HAP-1 (cell line): ENCODE measurements at regions not wholly inside any gene's neighbourhood (a gene's known extent, or its start where the extent isn't known, plus 50 kb on each side); places are given as distances from the start of the nearest gene placed in this dataset.

Source experiments
- DNase-seq, 2 experiments: peaks; one replicate each; pipeline ENCODE4 v3.0.0-alpha.2; 2016 to 2020; ENCODE audit warnings: low spot score in 2 of 2
- H3K27me3 ChIP-seq: fragments of 250-450 bp; sonication (Bioruptor Pico); 2 replicates; pipeline ENCODE4 v1.5.1; 2020; ENCODE audit warnings: low read depth, mild to moderate bottlenecking, moderate library complexity
- H3K36me3 ChIP-seq: fragments of 250-450 bp; sonication (Bioruptor Pico); replicated peaks from 2 replicates; pipeline ENCODE4 v1.5.1; 2020; ENCODE audit warnings: mild to moderate bottlenecking
- H3K4me1 ChIP-seq: fragments of 250-450 bp; sonication (Bioruptor Pico); 2 replicates; pipeline ENCODE4 v1.5.1; 2020; ENCODE audit warnings: mild to moderate bottlenecking
- H3K4me3 ChIP-seq: fragments of 250-450 bp; sonication (Bioruptor Pico); 2 replicates; pipeline ENCODE4 v1.5.1; 2020; ENCODE audit warnings: mild to moderate bottlenecking, moderate library complexity
- H3K9me3 ChIP-seq: fragments of 250-450 bp; sonication (Bioruptor Pico); 2 replicates; pipeline ENCODE4 v1.5.1; 2020; ENCODE audit warnings: mild to moderate bottlenecking, moderate library complexity
- in situ Hi-C: fragments of 300-500 bp; cut with MboI; formaldehyde crosslinking; loops from 3 replicates; pipeline ENCODE4 v1.14.3; 2020; ENCODE audit warnings: low sequenced_read_pairs, inconsistent platforms, mixed read lengths

DNA sequence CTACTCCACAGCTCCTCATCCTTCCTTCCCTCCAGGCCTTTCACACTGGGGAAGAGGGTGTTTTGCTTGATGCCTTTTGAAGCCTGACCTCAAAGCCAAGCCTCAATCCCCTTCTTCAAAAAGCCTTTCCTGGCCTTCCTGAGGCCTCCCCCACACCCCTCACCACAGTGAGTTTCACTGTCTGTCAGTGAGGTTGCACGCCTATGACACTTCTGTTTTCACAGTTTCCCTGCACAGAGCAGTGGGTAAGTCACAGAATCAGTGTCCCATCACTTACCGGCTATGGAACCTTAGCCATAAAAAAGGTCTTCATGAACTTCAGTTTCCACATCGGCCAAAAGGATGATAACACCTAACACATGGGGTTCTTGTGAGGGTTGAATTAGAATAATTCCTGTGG, 371.4 kb downstream of the UQCRFS1 start:
- in situ Hi-C loops, result no loop called here
- Histone ChIP-seq H3K9me3 (no peaks in the 10 kb centered on the region), H3K36me3 (no peaks in the 10 kb centered on the region), H3K4me1 (no peaks in the 10 kb centered on the region), H3K4me3 (no peak overlapping the region), H3K27me3 (no peaks in the 10 kb centered on the region)
- no peak for DNase-seq

DNA sequence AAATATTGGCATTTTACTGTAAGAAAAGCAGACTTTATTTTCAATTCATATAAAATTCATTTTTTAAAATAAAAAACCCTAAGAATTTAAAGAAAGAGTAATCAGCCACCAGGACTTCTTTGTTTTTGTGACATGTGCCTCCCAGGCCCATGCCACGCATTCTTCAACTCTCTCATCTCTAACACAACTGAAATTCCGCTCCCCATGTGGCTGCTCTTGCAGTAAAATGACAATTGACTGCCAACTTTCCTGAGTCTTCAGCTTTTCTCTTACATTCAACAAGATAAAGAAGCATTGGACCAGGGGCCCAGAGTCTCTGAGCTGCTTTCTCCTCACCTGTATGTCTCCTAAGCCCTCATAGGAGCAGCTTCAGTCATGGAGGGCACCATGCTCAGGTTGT, 372.1 kb downstream of the UQCRFS1 start:
- H3K4me1 ChIP-seq, result no peaks in the 10 kb centered on the region
- DNase-seq, result no peak
- no peaks in the 10 kb centered on the region for H3K36me3 ChIP-seq
- no peaks in the 10 kb centered on the region for H3K27me3 ChIP-seq
- no peak overlapping the region for H3K4me3 ChIP-seq
- H3K9me3 ChIP-seq, result no peaks in the 10 kb centered on the region
- in situ Hi-C loops, result no loop called here

- in situ Hi-C loops, result no loop called here
- DNase-seq, result no peak
- Histone ChIP-seq H3K27me3 (no peaks in the 10 kb centered on the region), H3K36me3 (no peaks in the 10 kb centered on the region), H3K4me3 (no peak overlapping the region), H3K9me3 (no peaks in the 10 kb centered on the region), H3K4me1 (no peaks in the 10 kb centered on the region)
These were observed 373.5 kb downstream of the UQCRFS1 start for GRCh38 chr19:28839455-28839854.

GRCh38 chr19:28838909-28839308, 374.0 kb downstream of the UQCRFS1 start:
- in situ Hi-C loops, result no loop called here
- Histone ChIP-seq H3K27me3 (no peaks in the 10 kb centered on the region), H3K36me3 (no peaks in the 10 kb centered on the region), H3K9me3 (no peaks in the 10 kb centered on the region), H3K4me3 (no peak overlapping the region), H3K4me1 (no peaks in the 10 kb centered on the region)
- DNase-seq, result no peak

DNA sequence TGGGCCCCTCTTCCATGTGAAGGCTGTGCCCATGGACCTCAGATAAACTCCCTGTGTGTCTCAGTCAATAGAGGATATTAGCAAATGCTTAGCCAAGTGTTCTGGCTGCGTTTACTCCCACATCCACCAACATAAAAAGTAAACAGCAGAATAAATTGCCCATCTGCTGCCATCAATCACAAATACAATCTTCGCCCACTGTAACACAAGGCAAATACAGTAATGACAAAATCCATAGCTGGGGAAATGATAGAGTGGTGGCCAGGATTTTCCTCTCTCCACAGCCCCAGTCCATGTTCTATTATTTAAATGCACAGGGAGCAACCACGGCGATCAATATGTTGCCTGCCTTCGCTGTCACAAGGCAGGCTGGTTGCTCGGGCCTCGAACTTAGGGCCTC, 376.5 kb downstream of the UQCRFS1 start:
- Histone ChIP-seq H3K9me3 (no peaks in the 10 kb centered on the region), H3K36me3 (no peaks in the 10 kb centered on the region), H3K4me3 (no peak overlapping the region), H3K4me1 (no peaks in the 10 kb centered on the region), H3K27me3 (no peaks in the 10 kb centered on the region)
- in situ Hi-C loops, result no loop called here
- no peak for DNase-seq

DNA sequence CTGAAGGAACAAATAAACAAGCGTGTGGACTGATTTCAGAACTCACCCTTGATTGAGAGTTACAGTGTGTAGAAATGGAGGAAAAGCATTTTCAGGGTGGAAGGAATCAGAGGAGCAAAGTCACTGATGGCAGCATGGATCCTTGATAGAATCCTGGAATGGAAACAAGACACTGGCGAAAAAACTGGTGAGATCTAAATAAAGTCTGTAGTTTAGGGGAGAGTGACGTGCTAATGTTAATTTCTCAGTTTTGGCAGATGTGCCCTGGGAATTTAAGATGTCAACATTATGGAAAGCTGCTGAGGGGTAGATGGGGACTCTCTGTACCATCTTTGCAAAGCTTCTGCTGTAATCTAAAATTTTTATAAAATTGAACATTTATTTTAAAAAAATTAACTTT, 378.0 kb downstream of the UQCRFS1 start:
- H3K4me3 ChIP-seq, result no peak overlapping the region
- in situ Hi-C loops, result no loop called here
- no peak for DNase-seq
- H3K36me3 ChIP-seq, result no peaks in the 10 kb centered on the region
- H3K4me1 ChIP-seq, result no peaks in the 10 kb centered on the region
- no peaks in the 10 kb centered on the region for H3K27me3 ChIP-seq
- no peaks in the 10 kb centered on the region for H3K9me3 ChIP-seq

GRCh38 chr19:28831462-28831861, 381.5 kb downstream of the UQCRFS1 start:
- Histone ChIP-seq H3K4me1 (no peaks in the 10 kb centered on the region), H3K4me3 (no peak overlapping the region), H3K27me3 (no peaks in the 10 kb centered on the region), H3K9me3 (no peaks in the 10 kb centered on the region), H3K36me3 (no peaks in the 10 kb centered on the region)
- in situ Hi-C loops, result no loop called here
- no peak for DNase-seq

GRCh38 chr19:28829762-28830161, 383.2 kb downstream of the UQCRFS1 start:
- H3K4me3 ChIP-seq, result no peak overlapping the region
- H3K27me3 ChIP-seq, result no peaks in the 10 kb centered on the region
- in situ Hi-C loops, result no loop called here
- no peaks in the 10 kb centered on the region for H3K36me3 ChIP-seq
- no peaks in the 10 kb centered on the region for H3K4me1 ChIP-seq
- H3K9me3 ChIP-seq, result no peaks in the 10 kb centered on the region
- no peak for DNase-seq

GRCh38 chr19:28829359-28829758, 383.6 kb downstream of the UQCRFS1 start:
- in situ Hi-C loops, result no loop called here
- H3K4me3 ChIP-seq, result no peak overlapping the region
- H3K9me3 ChIP-seq, result no peaks in the 10 kb centered on the region
- no peak for DNase-seq
- no peaks in the 10 kb centered on the region for H3K4me1 ChIP-seq
- no peaks in the 10 kb centered on the region for H3K36me3 ChIP-seq
- no peaks in the 10 kb centered on the region for H3K27me3 ChIP-seq

DNA sequence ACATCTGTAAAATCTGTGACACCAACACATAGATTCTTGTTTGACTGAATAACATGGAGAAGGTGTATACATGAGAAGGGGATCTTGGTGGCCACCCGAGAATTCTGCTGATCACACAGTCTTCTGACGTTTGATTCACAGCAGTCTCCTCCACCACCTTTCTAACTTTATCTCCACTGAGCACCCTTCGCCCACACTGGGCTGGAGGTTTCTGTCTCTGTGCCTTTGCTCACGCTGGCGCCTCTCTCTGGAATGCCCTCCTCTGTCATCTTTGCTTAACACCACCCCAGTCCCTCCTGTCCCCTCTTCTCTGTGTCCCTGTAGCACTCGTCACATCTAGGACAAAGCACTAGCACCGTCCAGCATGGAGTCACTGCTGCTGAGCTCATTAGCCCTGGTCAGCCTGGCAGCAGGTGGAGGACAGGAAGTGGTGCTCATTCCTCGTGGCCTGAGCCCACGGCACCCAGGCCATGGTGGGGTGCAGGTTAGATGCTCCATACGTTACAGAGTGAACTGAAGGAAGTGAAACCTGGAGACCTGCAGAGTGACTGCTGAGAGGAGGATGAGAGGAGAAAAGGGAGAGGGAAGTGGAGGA, 384.6 kb downstream of the UQCRFS1 start:
- Histone ChIP-seq H3K4me3 (no peak overlapping the region), H3K4me1 (no peaks in the 10 kb centered on the region), H3K36me3 (no peaks in the 10 kb centered on the region), H3K9me3 (no peaks in the 10 kb centered on the region), H3K27me3 (no peaks in the 10 kb centered on the region)
- in situ Hi-C loops, result no loop called here
- no peak for DNase-seq

DNA sequence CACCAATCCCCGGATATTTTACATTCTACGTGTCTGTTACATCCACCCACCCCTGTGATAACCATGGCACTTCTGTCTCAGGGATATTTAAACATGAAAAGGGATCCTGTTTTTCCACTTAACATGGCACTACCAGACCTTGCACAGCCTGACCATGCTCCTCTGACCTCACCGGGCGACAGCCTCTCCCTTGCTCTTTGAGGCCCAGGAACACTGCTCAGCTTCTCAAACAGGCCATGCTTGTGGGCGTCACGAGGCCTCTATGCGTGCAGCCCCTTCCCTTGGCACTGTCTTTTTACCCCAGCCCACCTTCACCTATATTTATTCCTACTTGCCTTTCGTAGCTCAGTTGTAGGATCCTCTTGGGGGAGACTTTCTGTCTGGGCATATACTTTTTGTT, 385.6 kb downstream of the UQCRFS1 start:
- no peaks in the 10 kb centered on the region for H3K9me3 ChIP-seq
- no peak for DNase-seq
- H3K36me3 ChIP-seq, result no peaks in the 10 kb centered on the region
- H3K4me3 ChIP-seq, result no peak overlapping the region
- no peaks in the 10 kb centered on the region for H3K4me1 ChIP-seq
- no peaks in the 10 kb centered on the region for H3K27me3 ChIP-seq
- in situ Hi-C loops, result no loop called here

DNA sequence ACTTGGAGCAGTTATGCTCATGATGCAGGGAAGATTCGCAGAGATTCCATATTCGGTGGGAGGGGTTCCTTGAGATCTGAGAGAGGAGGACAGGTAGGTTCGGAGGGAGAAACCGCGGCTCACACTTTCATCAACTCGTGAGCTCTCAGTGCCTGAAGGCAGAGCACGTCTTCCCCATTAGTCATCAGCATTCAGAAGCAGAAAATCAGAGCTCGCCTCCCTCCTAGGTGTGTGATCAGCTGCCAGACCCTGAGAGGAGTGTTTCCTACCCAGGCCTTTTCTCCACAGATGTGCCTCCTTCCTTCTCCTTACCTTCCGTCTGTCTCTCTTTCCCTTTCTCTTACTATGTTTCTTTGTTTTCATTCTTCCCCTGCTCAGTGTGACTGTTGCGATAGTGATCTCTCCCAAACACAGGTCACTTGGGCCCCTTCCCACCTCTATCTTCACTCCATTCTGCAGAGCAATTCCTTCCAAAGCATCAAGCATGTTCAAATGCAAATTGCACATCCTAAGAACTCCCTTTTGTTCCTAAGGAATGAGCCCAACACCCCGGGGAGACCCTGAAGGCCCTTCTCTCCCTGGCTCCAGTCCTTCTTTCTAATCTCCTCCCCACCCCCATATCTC, 389.5 kb downstream of the UQCRFS1 start:
- no peaks in the 10 kb centered on the region for H3K9me3 ChIP-seq
- DNase-seq, result no peak
- H3K27me3 ChIP-seq, result no peaks in the 10 kb centered on the region
- no peak overlapping the region for H3K4me3 ChIP-seq
- H3K4me1 ChIP-seq, result no peaks in the 10 kb centered on the region
- in situ Hi-C loops, result no loop called here
- H3K36me3 ChIP-seq, result no peaks in the 10 kb centered on the region

- no peaks in the 10 kb centered on the region for H3K27me3 ChIP-seq
- no peaks in the 10 kb centered on the region for H3K36me3 ChIP-seq
- H3K4me3 ChIP-seq, result no peak overlapping the region
- no peak for DNase-seq
- no peaks in the 10 kb centered on the region for H3K4me1 ChIP-seq
- in situ Hi-C loops, result no loop called here
- H3K9me3 ChIP-seq, result no peaks in the 10 kb centered on the region
These were observed 392.7 kb downstream of the UQCRFS1 start for GRCh38 chr19:28820289-28820688.

GRCh38 chr19:28815257-28815656, 397.7 kb downstream of the UQCRFS1 start:
- in situ Hi-C loops, result no loop called here
- H3K4me3 ChIP-seq, result no peak overlapping the region

DNA sequence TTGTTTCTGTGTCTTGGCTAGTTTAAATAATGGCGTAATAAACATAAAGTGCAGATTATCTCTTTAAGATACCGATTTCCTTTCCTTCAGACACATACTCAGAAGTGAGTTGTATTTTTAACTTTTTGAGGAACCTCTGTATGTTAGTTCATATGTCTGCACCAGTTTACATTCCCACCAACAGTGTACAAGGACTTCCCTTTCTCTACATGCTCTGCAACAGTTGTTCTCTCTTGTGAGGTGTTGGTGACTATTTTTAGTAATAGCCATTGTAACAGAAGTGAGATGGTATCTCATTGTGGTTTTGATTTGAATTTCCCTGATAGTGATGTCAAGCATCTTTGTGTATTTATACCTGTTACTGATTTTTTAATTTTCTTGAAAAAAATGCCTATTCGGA, 418.6 kb downstream of the UQCRFS1 start:
- in situ Hi-C loops, result no loop called here
- Histone ChIP-seq H3K36me3 (no peaks in the 10 kb centered on the region), H3K9me3 (no peaks in the 10 kb centered on the region), H3K27me3 (no peaks in the 10 kb centered on the region), H3K4me1 (no peaks in the 10 kb centered on the region), H3K4me3 (no peak overlapping the region)
- no peak for DNase-seq

More at GRCh38 chr19:28815257-28815656, 397.7 kb downstream of the UQCRFS1 start:
- Histone ChIP-seq H3K9me3 (no peaks in the 10 kb centered on the region), H3K36me3 (no peaks in the 10 kb centered on the region), H3K27me3 (no peaks in the 10 kb centered on the region), H3K4me1 (no peaks in the 10 kb centered on the region)
- DNase-seq, result no peak
